ENCODE measurements at regions not wholly inside any gene's neighbourhood (a gene's known extent, or its start where the extent isn't known, plus 50 kb on each side); places are given as distances from the start of the nearest gene placed in this dataset.

DNA sequence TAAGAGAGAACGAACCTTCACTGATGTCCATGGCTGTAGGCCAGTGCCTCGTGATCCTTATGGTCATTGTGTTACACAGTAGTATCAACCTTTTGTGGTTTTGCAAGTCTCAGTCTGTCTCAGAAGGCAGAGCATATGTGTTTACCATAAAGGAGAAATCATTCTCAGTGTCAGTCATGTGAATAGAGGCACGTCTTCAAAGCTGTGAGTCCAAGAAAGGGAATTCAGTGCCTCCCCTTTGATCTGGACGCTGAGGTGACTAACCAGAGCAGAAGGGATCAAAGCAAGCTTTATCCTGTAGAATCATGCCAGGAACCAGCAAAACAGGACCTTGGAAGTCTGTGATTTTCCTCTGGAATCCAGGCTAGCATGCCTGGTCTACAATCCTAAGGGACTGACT is 433.9 kb downstream of the DNAH5 start:
- no peak for DNase-seq (ENCODE audit: low read depth in 1 of 2, low spot score in 1 of 2)
- Histone ChIP-seq H3K27ac (replicated peaks) (no peak overlapping the region), H3K4me3 (replicated peaks; ENCODE audit: insufficient read depth, low read length) (no peak overlapping the region), H3K27me3 (ENCODE audit: insufficient read depth, poor library complexity, severe bottlenecking) (no peaks in the 10 kb centered on the region)
- no peak for TF ChIP-seq SPI1 (IDR thresholded peaks at IDR 0.05; ENCODE audit: borderline replicate concordance, low read depth)
- TF ChIP-seq GABPA (IDR thresholded peaks at IDR 0.05; ENCODE audit: low read depth), result no peak
- no peak for TF ChIP-seq POLR2AphosphoS5 (IDR thresholded peaks at IDR 0.05; ENCODE audit: low read depth)
- TF ChIP-seq, protein P1, sequence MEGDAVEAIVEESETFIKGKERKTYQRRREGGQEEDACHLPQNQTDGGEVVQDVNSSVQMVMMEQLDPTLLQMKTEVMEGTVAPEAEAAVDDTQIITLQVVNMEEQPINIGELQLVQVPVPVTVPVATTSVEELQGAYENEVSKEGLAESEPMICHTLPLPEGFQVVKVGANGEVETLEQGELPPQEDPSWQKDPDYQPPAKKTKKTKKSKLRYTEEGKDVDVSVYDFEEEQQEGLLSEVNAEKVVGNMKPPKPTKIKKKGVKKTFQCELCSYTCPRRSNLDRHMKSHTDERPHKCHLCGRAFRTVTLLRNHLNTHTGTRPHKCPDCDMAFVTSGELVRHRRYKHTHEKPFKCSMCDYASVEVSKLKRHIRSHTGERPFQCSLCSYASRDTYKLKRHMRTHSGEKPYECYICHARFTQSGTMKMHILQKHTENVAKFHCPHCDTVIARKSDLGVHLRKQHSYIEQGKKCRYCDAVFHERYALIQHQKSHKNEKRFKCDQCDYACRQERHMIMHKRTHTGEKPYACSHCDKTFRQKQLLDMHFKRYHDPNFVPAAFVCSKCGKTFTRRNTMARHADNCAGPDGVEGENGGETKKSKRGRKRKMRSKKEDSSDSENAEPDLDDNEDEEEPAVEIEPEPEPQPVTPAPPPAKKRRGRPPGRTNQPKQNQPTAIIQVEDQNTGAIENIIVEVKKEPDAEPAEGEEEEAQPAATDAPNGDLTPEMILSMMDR (IDR thresholded peaks at IDR 0.05; ENCODE audit: insufficient read depth, low read length), result no peak
- TF ChIP-seq, protein P2, sequence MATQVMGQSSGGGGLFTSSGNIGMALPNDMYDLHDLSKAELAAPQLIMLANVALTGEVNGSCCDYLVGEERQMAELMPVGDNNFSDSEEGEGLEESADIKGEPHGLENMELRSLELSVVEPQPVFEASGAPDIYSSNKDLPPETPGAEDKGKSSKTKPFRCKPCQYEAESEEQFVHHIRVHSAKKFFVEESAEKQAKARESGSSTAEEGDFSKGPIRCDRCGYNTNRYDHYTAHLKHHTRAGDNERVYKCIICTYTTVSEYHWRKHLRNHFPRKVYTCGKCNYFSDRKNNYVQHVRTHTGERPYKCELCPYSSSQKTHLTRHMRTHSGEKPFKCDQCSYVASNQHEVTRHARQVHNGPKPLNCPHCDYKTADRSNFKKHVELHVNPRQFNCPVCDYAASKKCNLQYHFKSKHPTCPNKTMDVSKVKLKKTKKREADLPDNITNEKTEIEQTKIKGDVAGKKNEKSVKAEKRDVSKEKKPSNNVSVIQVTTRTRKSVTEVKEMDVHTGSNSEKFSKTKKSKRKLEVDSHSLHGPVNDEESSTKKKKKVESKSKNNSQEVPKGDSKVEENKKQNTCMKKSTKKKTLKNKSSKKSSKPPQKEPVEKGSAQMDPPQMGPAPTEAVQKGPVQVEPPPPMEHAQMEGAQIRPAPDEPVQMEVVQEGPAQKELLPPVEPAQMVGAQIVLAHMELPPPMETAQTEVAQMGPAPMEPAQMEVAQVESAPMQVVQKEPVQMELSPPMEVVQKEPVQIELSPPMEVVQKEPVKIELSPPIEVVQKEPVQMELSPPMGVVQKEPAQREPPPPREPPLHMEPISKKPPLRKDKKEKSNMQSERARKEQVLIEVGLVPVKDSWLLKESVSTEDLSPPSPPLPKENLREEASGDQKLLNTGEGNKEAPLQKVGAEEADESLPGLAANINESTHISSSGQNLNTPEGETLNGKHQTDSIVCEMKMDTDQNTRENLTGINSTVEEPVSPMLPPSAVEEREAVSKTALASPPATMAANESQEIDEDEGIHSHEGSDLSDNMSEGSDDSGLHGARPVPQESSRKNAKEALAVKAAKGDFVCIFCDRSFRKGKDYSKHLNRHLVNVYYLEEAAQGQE (IDR thresholded peaks at IDR 0.05; ENCODE audit: insufficient replicate concordance, low read depth), result no peak

DNA sequence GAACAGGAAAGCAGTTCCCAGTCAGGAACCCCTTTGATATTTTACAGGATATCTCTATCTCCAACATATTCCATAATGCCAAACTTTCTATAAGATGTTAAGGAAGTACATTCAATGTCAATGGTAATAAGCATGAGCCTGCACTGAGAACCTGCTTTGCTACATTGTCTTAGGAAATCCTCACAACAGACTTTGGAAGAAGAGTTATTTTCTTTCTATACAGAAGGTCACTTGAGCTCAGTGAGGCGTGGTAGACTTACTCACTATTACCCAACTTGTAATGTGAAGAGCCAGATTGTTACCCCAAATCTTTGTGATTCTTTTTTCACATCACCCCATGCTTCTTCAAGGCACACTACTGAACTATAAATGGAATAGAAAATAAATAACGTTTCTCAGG is 435.9 kb downstream of the DNAH5 start:
- Histone ChIP-seq H3K4me3 (replicated peaks; ENCODE audit: insufficient read depth, low read length) (no peak overlapping the region), H3K27me3 (ENCODE audit: insufficient read depth, poor library complexity, severe bottlenecking) (no peaks in the 10 kb centered on the region), H3K27ac (replicated peaks) (no peak overlapping the region)
- TF ChIP-seq SPI1 (IDR thresholded peaks at IDR 0.05; ENCODE audit: borderline replicate concordance, low read depth) (no peak), GABPA (IDR thresholded peaks at IDR 0.05; ENCODE audit: low read depth) (no peak), POLR2AphosphoS5 (IDR thresholded peaks at IDR 0.05; ENCODE audit: low read depth) (no peak)
- TF ChIP-seq, protein P2 (IDR thresholded peaks at IDR 0.05; ENCODE audit: insufficient replicate concordance, low read depth), result no peak
- TF ChIP-seq, protein P1 (IDR thresholded peaks at IDR 0.05; ENCODE audit: insufficient read depth, low read length), result no peak
- DNase-seq (ENCODE audit: low read depth in 1 of 2, low spot score in 1 of 2), result no peak

GRCh38 chr5:13505326-13505725 is 439.2 kb downstream of the DNAH5 start:
- no peak for DNase-seq (ENCODE audit: low read depth in 1 of 2, low spot score in 1 of 2)
- H3K4me3 ChIP-seq (replicated peaks; ENCODE audit: insufficient read depth, low read length), result no peak overlapping the region
- no peaks in the 10 kb centered on the region for H3K27me3 ChIP-seq (ENCODE audit: insufficient read depth, poor library complexity, severe bottlenecking)
- H3K27ac ChIP-seq (replicated peaks), result no peak overlapping the region
- TF ChIP-seq SPI1 (IDR thresholded peaks at IDR 0.05; ENCODE audit: borderline replicate concordance, low read depth), result no peak
- TF ChIP-seq POLR2AphosphoS5 (IDR thresholded peaks at IDR 0.05; ENCODE audit: low read depth), result no peak
- TF ChIP-seq, protein P1 (IDR thresholded peaks at IDR 0.05; ENCODE audit: insufficient read depth, low read length), result no peak
- TF ChIP-seq GABPA (IDR thresholded peaks at IDR 0.05; ENCODE audit: low read depth), result no peak
- TF ChIP-seq, protein P2 (IDR thresholded peaks at IDR 0.05; ENCODE audit: insufficient replicate concordance, low read depth), result no peak
